Heart left ventricle (tissue), 13 donors: ENCODE measurements at regions not wholly inside any gene's neighbourhood (a gene's known extent, or its start where the extent isn't known, plus 50 kb on each side); places are given as distances from the start of the nearest gene placed in this dataset.

ENCODE experiments used
- POLR2A ChIP-seq, 2 donors: fragments of 450-650 bp; IDR thresholded peaks; one replicate each; pipeline ENCODE4 v1.6.1; 2017; ENCODE audit warnings: antibody characterized with exemption in 2 of 2, mild to moderate bottlenecking in 2 of 2, moderate library complexity in 2 of 2
- TF ChIP-seq, protein P1 (sequence below), 12 donors: fragments of 200-600 bp; sonication (generic) in 4 of 12; IDR thresholded peaks; one replicate each; pipeline versions ENCODE4 v1.5.0 to v1.8.0; 2018 to 2022; ENCODE audit warnings: antibody characterized with exemption in 12 of 12, mild to moderate bottlenecking in 5 of 12
- donor health status: ischemic (EF 13 %, LVEDD 7.1; RV severe dilation, severe dysfunction).
- donor health status: DM: no; HTN: yes; CAD: no.
- donor health status: DM: no; HTN: no; CAD: no.
- donor health status: ischemic (EF 25% LVEDD 6.9; RV normal size, moderate dysfunction).
- donor health status: ischemic (EF 25% LVEDD 5.7; RV mildly dilated, moderate dysfunction).
- donor health status: ischemic (EF 35%, LVEDD 5.7; RV mildly dilated, moderate dysfunction).
- donor health status: nonischemic (EF 11% LVEDD 7.7; RV severe dilation, severe dysfunction).
- donor health status: DM: yes; HTN: yes; CAD: no.
- donor health status: PGD.
- donor health status: ischemic (EF 29% LVEDD 5.4; RV normal size, mild dysfunction).
- donor health status: nonischemic (EF 23%, LVEDD 6.1; RV moderate dilation, normal function).

DNA sequence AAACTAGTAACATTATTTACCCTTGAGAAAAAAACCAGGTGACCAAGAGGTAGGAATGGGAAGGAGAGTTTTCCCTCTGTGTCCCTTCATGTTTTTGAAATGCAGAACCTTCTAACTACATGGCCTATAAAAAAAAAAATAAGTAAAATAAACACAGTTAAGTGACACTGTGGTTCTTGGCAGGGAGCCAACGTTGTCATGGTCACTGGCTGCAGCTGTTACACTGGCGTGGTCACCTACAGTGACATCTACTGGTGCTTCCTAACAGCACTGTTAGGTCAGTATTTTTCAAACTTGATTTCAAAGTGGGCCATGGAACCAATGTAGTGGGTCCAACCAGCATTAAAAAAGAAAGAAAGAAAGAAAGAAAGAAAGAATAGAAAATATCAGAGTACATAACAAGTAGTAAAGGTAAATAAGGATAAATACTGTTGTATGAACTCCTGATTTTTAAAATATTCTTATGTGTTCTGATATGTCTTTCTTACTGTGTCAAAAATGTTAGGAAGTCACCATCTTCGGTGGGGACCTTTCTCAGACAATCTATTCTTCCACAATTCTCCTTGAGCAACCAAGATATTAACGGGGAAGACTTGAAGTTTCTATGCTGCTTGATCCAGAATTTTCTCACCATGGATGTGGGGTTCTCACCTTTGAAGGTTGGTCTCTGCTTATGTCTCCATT, 59.1 kb upstream of the PJA2 start:
- TF ChIP-seq, protein P1, sequence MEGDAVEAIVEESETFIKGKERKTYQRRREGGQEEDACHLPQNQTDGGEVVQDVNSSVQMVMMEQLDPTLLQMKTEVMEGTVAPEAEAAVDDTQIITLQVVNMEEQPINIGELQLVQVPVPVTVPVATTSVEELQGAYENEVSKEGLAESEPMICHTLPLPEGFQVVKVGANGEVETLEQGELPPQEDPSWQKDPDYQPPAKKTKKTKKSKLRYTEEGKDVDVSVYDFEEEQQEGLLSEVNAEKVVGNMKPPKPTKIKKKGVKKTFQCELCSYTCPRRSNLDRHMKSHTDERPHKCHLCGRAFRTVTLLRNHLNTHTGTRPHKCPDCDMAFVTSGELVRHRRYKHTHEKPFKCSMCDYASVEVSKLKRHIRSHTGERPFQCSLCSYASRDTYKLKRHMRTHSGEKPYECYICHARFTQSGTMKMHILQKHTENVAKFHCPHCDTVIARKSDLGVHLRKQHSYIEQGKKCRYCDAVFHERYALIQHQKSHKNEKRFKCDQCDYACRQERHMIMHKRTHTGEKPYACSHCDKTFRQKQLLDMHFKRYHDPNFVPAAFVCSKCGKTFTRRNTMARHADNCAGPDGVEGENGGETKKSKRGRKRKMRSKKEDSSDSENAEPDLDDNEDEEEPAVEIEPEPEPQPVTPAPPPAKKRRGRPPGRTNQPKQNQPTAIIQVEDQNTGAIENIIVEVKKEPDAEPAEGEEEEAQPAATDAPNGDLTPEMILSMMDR (IDR thresholded peaks at IDR 0.05): peak; percentile 66 to 91 (median 80)
- TF ChIP-seq POLR2A (IDR thresholded peaks at IDR 0.05): no peak
